Thyroid gland (tissue), 4 donors: ENCODE measurements at regions not wholly inside any gene's neighbourhood (a gene's known extent, or its start where the extent isn't known, plus 50 kb on each side); places are given as distances from the start of the nearest gene placed in this dataset.

ENCODE experiments used
- DNase-seq, 2 donors: peaks; one replicate each; pipeline ENCODE4 v3.0.0-alpha.2; 2019
- H3K27ac ChIP-seq, 3 donors: fragments of 200-600 bp; sonication (generic); 1 replicate in 2 of 3; 2 replicates in 1 of 3; pipeline ENCODE4 v1.5.1; 2016 to 2019; ENCODE audit warnings: mild to moderate bottlenecking in 1 of 3, moderate library complexity in 1 of 3
- H3K27me3 ChIP-seq: fragments of 200-600 bp; sonication (generic); one replicate; pipeline ENCODE4 v1.5.1; 2019
- H3K36me3 ChIP-seq, 2 donors: fragments of 200-600 bp; sonication (generic); one replicate each; pipeline ENCODE4 v1.5.1; 2016 to 2019
- H3K4me1 ChIP-seq, 2 donors: fragments of 200-600 bp; sonication (generic); one replicate each; pipeline ENCODE4 v1.5.1; 2017 to 2019
- H3K4me3 ChIP-seq, 3 donors: fragments of 200-600 bp; sonication (generic); replicated peaks in 1 of 3; 1 replicate in 2 of 3; 2 replicates in 1 of 3; pipeline ENCODE4 v1.5.1; 2016; ENCODE audit warnings: mild to moderate bottlenecking in 1 of 3
- H3K9me3 ChIP-seq: fragments of 200-600 bp; sonication (generic); one replicate; pipeline ENCODE4 v1.5.1; 2017
- CTCF ChIP-seq, 6 experiments: fragments of 200-600 bp in 3 of 6; fragments of 450-650 bp in 3 of 6; sonication (generic) in 3 of 6; IDR thresholded peaks; one replicate each; pipeline ENCODE4 v1.5.1; 2016 to 2019; ENCODE audit warnings: antibody characterized with exemption in 6 of 6, mild to moderate bottlenecking in 2 of 6, inconsistent platforms in 1 of 6, moderate library complexity in 1 of 6
- POLR2A ChIP-seq, 2 donors: fragments of 450-650 bp; IDR thresholded peaks; one replicate each; pipeline ENCODE4 v1.6.1; 2017; ENCODE audit warnings: antibody characterized with exemption in 2 of 2, mild to moderate bottlenecking in 2 of 2, moderate library complexity in 1 of 2
- WGBS, 2 donors: methylation state at CpG; one replicate each; pipeline ENCODE4 v1.1.5; 2017; 5-methylcytosine and 5-hydroxymethylcytosine counted together
- intact Hi-C: fragments of 100-400 bp; cut with DNase I; formaldehyde crosslinking; loops from one replicate; pipeline ENCODE4 v1.15.1; 2023

GRCh38 chr1:242876030-242876429 is 351.5 kb upstream of the PLD5 start:
- DNase-seq, result no peak
- H3K9me3 ChIP-seq, result no peaks in the 10 kb centered on the region
- H3K27ac ChIP-seq, result no peak overlapping the region
- 63 to 77% methylated on average over 1 of the region's 1 CpG for WGBS, 2 donors
- no peak overlapping the region for H3K4me3 ChIP-seq
- TF ChIP-seq POLR2A (IDR thresholded peaks at IDR 0.05), result no peak
- no peak for TF ChIP-seq CTCF (IDR thresholded peaks at IDR 0.05)
- H3K36me3 ChIP-seq, result no peaks in the 10 kb centered on the region
- no peaks in the 10 kb centered on the region for H3K4me1 ChIP-seq
- no peaks in the 10 kb centered on the region for H3K27me3 ChIP-seq
- intact Hi-C loops, result no loop called here

GRCh38 chr1:242873661-242874060 is 349.2 kb upstream of the PLD5 start:
- TF ChIP-seq CTCF (IDR thresholded peaks at IDR 0.05) (no peak), POLR2A (IDR thresholded peaks at IDR 0.05) (no peak)
- no peaks in the 10 kb centered on the region for H3K4me1 ChIP-seq
- intact Hi-C loops, result no loop called here
- no peak overlapping the region for H3K27ac ChIP-seq
- no peak for DNase-seq
- no peaks in the 10 kb centered on the region for H3K27me3 ChIP-seq
- whole genome bisulfite sequencing, 2 donors, result 55 to 59% methylated on average over 1 of the region's 1 CpG
- H3K4me3 ChIP-seq, result no peak overlapping the region
- no peaks in the 10 kb centered on the region for H3K36me3 ChIP-seq
- H3K9me3 ChIP-seq, result no peaks in the 10 kb centered on the region

DNA sequence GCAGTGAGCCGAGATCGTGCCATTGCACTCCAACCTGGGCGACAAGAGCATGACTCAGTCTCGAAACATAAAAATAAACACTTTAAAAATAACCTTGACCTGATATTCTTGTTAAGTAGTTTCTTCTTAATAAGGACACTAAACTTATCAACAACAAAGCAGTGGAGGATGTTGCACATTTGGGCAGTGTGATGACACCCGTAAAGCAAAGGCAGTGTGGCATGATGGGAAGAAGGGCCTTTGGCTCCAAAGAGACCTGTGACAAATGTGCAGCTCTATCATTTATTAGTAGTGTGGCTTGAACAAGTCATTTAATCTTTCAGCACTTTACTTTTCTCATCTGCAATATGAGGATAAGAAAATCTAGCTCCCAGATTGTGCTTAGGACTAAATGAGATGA is 348.0 kb upstream of the PLD5 start:
- no peak overlapping the region for H3K4me3 ChIP-seq
- H3K36me3 ChIP-seq, result no peaks in the 10 kb centered on the region
- TF ChIP-seq POLR2A (IDR thresholded peaks at IDR 0.05) (no peak), CTCF (IDR thresholded peaks at IDR 0.05) (no peak)
- no peaks in the 10 kb centered on the region for H3K4me1 ChIP-seq
- H3K9me3 ChIP-seq, result no peaks in the 10 kb centered on the region
- H3K27me3 ChIP-seq, result no peaks in the 10 kb centered on the region
- no peak overlapping the region for H3K27ac ChIP-seq
- WGBS, 2 donors, result 91 to 94% methylated on average over 5 of the region's 5 CpGs
- DNase-seq, result no peak
- intact Hi-C loops, result no loop called here

DNA sequence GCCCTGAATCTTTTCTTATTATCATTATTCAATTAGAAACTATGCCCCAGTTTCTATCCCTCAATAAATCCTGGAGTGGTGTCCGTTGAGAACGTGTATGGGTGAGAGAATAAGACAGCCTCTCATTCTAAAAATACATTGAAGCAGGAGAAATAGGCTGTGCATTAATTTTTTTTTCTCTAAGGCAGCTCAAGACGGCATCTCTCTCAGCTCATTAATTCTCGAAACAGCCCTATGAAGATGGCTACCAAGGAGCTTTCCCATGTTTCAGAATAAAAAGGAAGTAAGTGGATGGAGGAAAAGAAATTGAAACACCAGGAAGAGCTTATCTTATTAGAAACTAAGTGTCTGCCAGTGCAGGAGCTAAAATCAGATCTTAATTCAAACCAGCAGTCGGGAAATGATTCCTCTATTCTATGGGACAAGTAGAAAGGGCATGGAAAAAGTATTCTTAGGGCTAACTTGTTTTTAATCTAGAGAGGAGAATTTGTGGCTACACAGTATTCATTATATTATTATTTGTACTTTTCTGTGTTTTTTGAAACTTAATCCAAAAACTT is 347.1 kb upstream of the PLD5 start:
- Histone ChIP-seq H3K27ac (no peak overlapping the region), H3K4me3 (no peak overlapping the region), H3K27me3 (no peaks in the 10 kb centered on the region), H3K4me1 (no peaks in the 10 kb centered on the region), H3K36me3 (no peaks in the 10 kb centered on the region), H3K9me3 (no peaks in the 10 kb centered on the region)
- TF ChIP-seq CTCF (IDR thresholded peaks at IDR 0.05), result no peak
- TF ChIP-seq POLR2A (IDR thresholded peaks at IDR 0.05), result no peak
- intact Hi-C loops, result no loop called here
- no peak for DNase-seq
- 55 to 60% methylated on average over 5 of the region's 5 CpGs for WGBS, 2 donors

DNA sequence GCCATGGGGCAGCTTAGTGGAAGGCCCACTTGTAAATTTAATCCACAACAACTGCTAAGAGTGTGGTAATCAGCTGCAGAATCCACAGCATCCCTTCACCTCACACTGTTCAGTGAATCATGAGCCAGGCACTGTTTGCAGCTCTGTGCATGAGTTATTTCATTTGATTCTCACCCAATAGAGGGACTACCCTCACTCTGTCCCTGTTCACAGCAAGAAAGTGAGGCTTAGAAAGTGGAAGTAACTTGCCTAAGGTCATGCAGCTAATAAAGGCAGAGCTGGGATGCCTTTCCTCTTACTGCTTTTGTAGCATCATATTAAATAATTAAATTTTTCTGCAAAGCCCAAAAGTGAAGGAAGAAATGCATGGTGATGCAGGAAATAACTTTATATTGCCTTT is 346.5 kb upstream of the PLD5 start:
- intact Hi-C loops, result no loop called here
- Histone ChIP-seq H3K27ac (no peak overlapping the region), H3K36me3 (no peaks in the 10 kb centered on the region), H3K4me1 (no peaks in the 10 kb centered on the region), H3K9me3 (no peaks in the 10 kb centered on the region), H3K4me3 (no peak overlapping the region), H3K27me3 (no peaks in the 10 kb centered on the region)
- DNase-seq, result no peak
- TF ChIP-seq POLR2A (IDR thresholded peaks at IDR 0.05), result no peak
- no peak for TF ChIP-seq CTCF (IDR thresholded peaks at IDR 0.05)
